IMR-90 (cell line): ENCODE measurements at regions not wholly inside any gene's neighbourhood (a gene's known extent, or its start where the extent isn't known, plus 50 kb on each side); places are given as distances from the start of the nearest gene placed in this dataset.

Source experiments
- ATAC-seq: fragments of 200-7000 bp; cut with Tn5 transposase; 2 replicates; pipeline ENCODE4 v1.9.1; 2020; ENCODE audit warnings: low read depth, mild to moderate bottlenecking, moderate library complexity
- BruUV-seq: library from RNA; stranded (reverse); fragments of 400-500 nt; replicated peaks from 2 replicates; lab custom pipeline; 2021; lab: Mats Ljungman, UMichigan
- CTCF ChIA-PET: fragments of 300-600 bp; formaldehyde crosslinking; extraction: SDS; loops from one replicate; lab custom pipeline; 2021; ENCODE audit warnings: antibody characterized with exemption; lab: Yijun Ruan, JAX
- POLR2A ChIA-PET: fragments of 300-600 bp; sonication (Branson Sonifier 250); formaldehyde crosslinking; loops from one replicate; lab custom pipeline; 2022; ENCODE audit warnings: antibody characterized with exemption; ENCODE audit not compliant: unreplicated experiment; lab: Charles Lee
- DNase-seq: peaks from one replicate; pipeline ENCODE4 v3.0.0; 2013
- H2AFZ ChIP-seq: replicated peaks from 2 replicates; pipeline ENCODE3; 2013; ENCODE audit warnings: low read length, mild to moderate bottlenecking; ENCODE audit not compliant: poor library complexity
- H2AK5ac ChIP-seq: 2 replicates; pipeline ENCODE4 v1.6.1; 2013; ENCODE audit warnings: low read depth, low read length, inconsistent platforms
- H2AK9ac ChIP-seq: replicated peaks from 2 replicates; pipeline ENCODE3; 2013; ENCODE audit warnings: mild to moderate bottlenecking, low read depth, low read length, moderate library complexity; ENCODE audit not compliant: poor library complexity
- H2BK120ac ChIP-seq: 2 replicates; pipeline ENCODE4 v1.6.1; 2013; ENCODE audit warnings: low read depth, low read length, inconsistent platforms
- H2BK15ac ChIP-seq: 3 replicates; pipeline ENCODE4 v1.6.1; 2013; ENCODE audit warnings: low read depth, low read length, inconsistent platforms
- H2BK20ac ChIP-seq: 2 replicates; pipeline ENCODE4 v1.6.1; 2013; ENCODE audit warnings: low read depth, mild to moderate bottlenecking, inconsistent platforms, low read length, moderate library complexity
- H2BK5ac ChIP-seq: 2 replicates; pipeline ENCODE4 v1.6.1; 2013; ENCODE audit warnings: mild to moderate bottlenecking, low read depth, low read length, inconsistent platforms; ENCODE audit not compliant: poor library complexity, severe bottlenecking
- H3K14ac ChIP-seq: replicated peaks from 2 replicates; pipeline ENCODE4 v1.6.1; 2013; ENCODE audit warnings: low read depth, low read length, inconsistent platforms
- H3K18ac ChIP-seq: 2 replicates; pipeline ENCODE4 v1.6.1; 2013; ENCODE audit warnings: low read depth, low read length, control low read depth
- H3K23ac ChIP-seq: 2 replicates; pipeline ENCODE4 v1.6.1; 2013; ENCODE audit warnings: low read depth, low read length, inconsistent platforms
- H3K27ac ChIP-seq: 2 replicates; pipeline ENCODE4 v1.5.1; 2013; ENCODE audit warnings: mild to moderate bottlenecking, control low read depth, low read length; ENCODE audit not compliant: insufficient read depth
- H3K27me3 ChIP-seq: 2 replicates; pipeline ENCODE4 v1.6.1; 2013; ENCODE audit warnings: low read length; ENCODE audit not compliant: control insufficient read depth, insufficient read depth
- H3K36me3 ChIP-seq: 2 replicates; pipeline ENCODE4 v1.6.1; 2013; ENCODE audit warnings: low read length, mixed read lengths; ENCODE audit not compliant: control insufficient read depth, insufficient read depth
- H3K4ac ChIP-seq: 2 replicates; pipeline ENCODE4 v1.6.1; 2013; ENCODE audit warnings: low read depth, low read length, inconsistent platforms
- H3K4me1 ChIP-seq: 2 replicates; pipeline ENCODE4 v1.6.1; 2013; ENCODE audit warnings: low read length, mixed read lengths; ENCODE audit not compliant: control insufficient read depth, insufficient read depth
- H3K4me2 ChIP-seq: 2 replicates; pipeline ENCODE4 v1.6.1; 2013; ENCODE audit warnings: low read depth, mild to moderate bottlenecking, control low read depth, low read length, moderate library complexity
- H3K4me3 ChIP-seq: 2 replicates; pipeline ENCODE4 v1.5.1; 2013; ENCODE audit warnings: low read depth, mild to moderate bottlenecking, control low read depth, low read length, moderate library complexity; ENCODE audit not compliant: insufficient read depth
- H3K56ac ChIP-seq: 2 replicates; pipeline ENCODE4 v1.6.1; 2013; ENCODE audit warnings: low read length, inconsistent platforms; ENCODE audit not compliant: insufficient read depth; ENCODE audit errors: extremely low read depth
- H3K79me1 ChIP-seq, 2 experiments: 2 replicates each; pipeline ENCODE4 v1.6.1; 2013; ENCODE audit warnings: low read length in 2 of 2, inconsistent platforms in 1 of 2, low read depth in 1 of 2
- H3K9ac ChIP-seq: 2 replicates; pipeline ENCODE4 v1.6.1; 2013; ENCODE audit warnings: low read depth, low read length, control low read depth
- H3K9me1 ChIP-seq: 2 replicates; pipeline ENCODE4 v1.6.1; 2013; ENCODE audit warnings: low read length, inconsistent platforms; ENCODE audit not compliant: insufficient read depth
- H3K9me3 ChIP-seq: 2 replicates; pipeline ENCODE4 v1.6.1; 2013; ENCODE audit warnings: low read length; ENCODE audit not compliant: control insufficient read depth, insufficient read depth
- H4K20me1 ChIP-seq: 2 replicates; pipeline ENCODE4 v1.6.1; 2013; ENCODE audit warnings: low read length, inconsistent platforms; ENCODE audit not compliant: insufficient read depth
- H4K5ac ChIP-seq: 2 replicates; pipeline ENCODE4 v1.6.1; 2013; ENCODE audit warnings: mild to moderate bottlenecking, low read depth, low read length, control low read depth
- H4K8ac ChIP-seq, 2 experiments: 2 replicates each; pipeline ENCODE4 v1.6.1; 2013; ENCODE audit warnings: low read depth in 2 of 2, low read length in 2 of 2, control low read depth in 1 of 2, inconsistent platforms in 1 of 2
- H4K91ac ChIP-seq: 2 replicates; pipeline ENCODE4 v1.6.1; 2013; ENCODE audit warnings: low read depth, low read length, inconsistent platforms; ENCODE audit not compliant: insufficient read depth
- BHLHE40 ChIP-seq: fragments of 150-350 bp; IDR thresholded peaks from 2 replicates; pipeline ENCODE4 v1.6.1; 2016; ENCODE audit warnings: mild to moderate bottlenecking, low read depth, low read length
- CHD1 ChIP-seq: IDR thresholded peaks from 2 replicates; pipeline ENCODE4 v1.6.1; 2012; ENCODE audit warnings: low read depth, low read length, improper control_type of control experiment
- FOS ChIP-seq: fragments of 150-350 bp; IDR thresholded peaks from 2 replicates; pipeline ENCODE4 v1.6.1; 2016; ENCODE audit warnings: low read depth, low read length
- MAZ ChIP-seq: IDR thresholded peaks from 2 replicates; pipeline ENCODE4 v1.6.1; 2012; ENCODE audit warnings: low read depth, mild to moderate bottlenecking, low read length, improper control_type of control experiment, moderate library complexity, borderline replicate concordance
- MXI1 ChIP-seq: IDR thresholded peaks from 2 replicates; pipeline ENCODE4 v1.6.1; 2012; ENCODE audit warnings: low read depth, mild to moderate bottlenecking, low read length, moderate library complexity, borderline replicate concordance
- POLR2A ChIP-seq: IDR thresholded peaks from 2 replicates; pipeline ENCODE4 v1.6.1; 2012; ENCODE audit warnings: mild to moderate bottlenecking, low read depth, low read length
- RAD21 ChIP-seq: IDR thresholded peaks from 2 replicates; pipeline ENCODE4 v1.6.1; 2012; ENCODE audit warnings: low read length, improper control_type of control experiment
- WGBS, 2 experiments: methylation state at CpG; one replicate each; pipeline versions ENCODE4 v1.1.5 to v1.1.7; 2013; ENCODE audit warnings: missing lambda C conversion rate in 2 of 2; ENCODE audit not compliant: insufficient read length in 1 of 2; ENCODE audit errors: extremely low coverage in 2 of 2; 5-methylcytosine and 5-hydroxymethylcytosine counted together
- dilution Hi-C: fragments of 300-500 bp; cut with HindIII; formaldehyde crosslinking; loops from one replicate; pipeline ENCODE4 v1.14.3; 2018; ENCODE audit warnings: low sequenced_read_pairs; ENCODE audit not compliant: unreplicated experiment
- in situ Hi-C: fragments of 300-500 bp; cut with MboI; formaldehyde crosslinking; loops from 3 replicates; pipeline ENCODE4 v1.14.3; 2019; ENCODE audit warnings: low sequenced_read_pairs, inconsistent platforms, mixed read lengths
- intact Hi-C: fragments of 100-400 bp; cut with micrococcal nuclease; formaldehyde crosslinking; loops from 2 replicates; pipeline ENCODE4 v1.10.0; 2022

DNA sequence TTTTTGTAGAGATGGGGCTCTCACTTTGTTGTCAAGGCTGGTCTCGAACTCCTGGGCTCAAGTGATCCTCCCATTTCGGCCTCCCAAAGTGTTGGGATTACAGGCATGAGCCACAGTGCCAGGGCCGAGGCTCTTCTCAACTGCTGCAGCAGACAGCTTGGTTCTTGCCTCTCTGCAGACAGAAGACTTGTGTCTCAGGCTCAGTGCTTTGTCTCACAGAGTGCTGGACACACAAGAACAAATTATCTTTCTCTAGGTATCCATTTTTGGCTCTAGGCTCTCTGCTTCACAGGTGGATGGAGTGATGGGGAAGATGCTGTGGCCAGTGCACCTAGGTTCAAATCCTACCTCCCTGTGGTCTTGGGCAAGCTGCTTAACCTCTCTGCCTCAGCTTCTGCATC is 80.8 kb upstream of the RNU2-1 start:
- CTCF ChIA-PET: interaction anchor here (0.7 kb wide), 1 partner anchor 208 kb away, joined by 5 read pairs; no protein-coding TSS in a partner anchor
- POLR2A ChIA-PET: interaction anchor here (1.8 to 2.8 kb wide), 2 partner anchors 47 to 53 kb away, joined by 35 to 68 read pairs; no protein-coding TSS in a partner anchor
- H3K4ac ChIP-seq: no peak overlapping the region

More for the DNA sequence above, 80.8 kb upstream of the RNU2-1 start:
- no peak overlapping the region for H2BK20ac ChIP-seq
- H2AK5ac ChIP-seq: peak overlapping the region; percentile 2; the same call in 1 of the 2 replicates
- no peak overlapping the region for H4K91ac ChIP-seq
- no peaks in the 10 kb centered on the region for H3K4me1 ChIP-seq
- no peak overlapping the region for H2BK120ac ChIP-seq
- H4K8ac ChIP-seq: no peak overlapping the region
- H3K36me3 ChIP-seq: no peaks in the 10 kb centered on the region
- H3K9ac ChIP-seq: no peak overlapping the region
- H3K56ac ChIP-seq: no peak overlapping the region
- no peak overlapping the region for H3K14ac ChIP-seq
- dilution Hi-C loops (no loop called here), intact Hi-C loops (loop anchor here (10.0 kb wide), 1 partner anchor 320 kb away; the partner anchor contains the start of gene RPL27), in situ Hi-C loops (loop anchor here (25.0 kb wide), 3 partner anchors 102 to 627 kb away; partner anchors contain the start of genes CCR10, CNTNAP1, PLEKHH3 and TMEM106A)
- BruUV-seq: no TSS peak
- no peaks in the 10 kb centered on the region for H3K79me1 ChIP-seq
- H2AK9ac ChIP-seq: peak overlapping the region; percentile 22
- H3K23ac ChIP-seq: no peak overlapping the region
- H4K5ac ChIP-seq: no peak overlapping the region
- H2AFZ ChIP-seq: peak overlapping the region; percentile 99
- H3K27me3 ChIP-seq: no peaks in the 10 kb centered on the region
- H3K9me1 ChIP-seq: no peaks in the 10 kb centered on the region
- no peak for TF ChIP-seq MAZ
- no peak for TF ChIP-seq RAD21
- TF ChIP-seq FOS: no peak
- no peak for TF ChIP-seq MXI1
- TF ChIP-seq POLR2A: no peak
- TF ChIP-seq CHD1: no peak
- no peak for TF ChIP-seq BHLHE40
- 0 out of 2 replicates have a peak overlapping the region, but pooled peaks have one; percentile 1 for H3K27ac ChIP-seq
- 96% methylated on average over 3 of the region's 3 CpGs; no CpG with 5 or more reads in 1 of the 2 experiments for WGBS, 2 experiments
- peaks cover 1% of the 10 kb centered on the region; the same call in 1 of the 2 replicates for H3K9me3 ChIP-seq
- no peak overlapping the region for H3K4me3 ChIP-seq
- ATAC-seq (no peak), DNase-seq (no peak)
- no peak overlapping the region for H2BK15ac ChIP-seq
- H3K18ac ChIP-seq: no peak overlapping the region
- no peak overlapping the region for H3K4me2 ChIP-seq
- H4K20me1 ChIP-seq: no peaks in the 10 kb centered on the region
- no peak overlapping the region for H2BK5ac ChIP-seq
